ENCODE measurements at regions not wholly inside any gene's neighbourhood (a gene's known extent, or its start where the extent isn't known, plus 50 kb on each side); places are given as distances from the start of the nearest gene placed in this dataset.
A peak's percentile ranks its signal among the peaks of the same experiment; 100 is the strongest.

DNA sequence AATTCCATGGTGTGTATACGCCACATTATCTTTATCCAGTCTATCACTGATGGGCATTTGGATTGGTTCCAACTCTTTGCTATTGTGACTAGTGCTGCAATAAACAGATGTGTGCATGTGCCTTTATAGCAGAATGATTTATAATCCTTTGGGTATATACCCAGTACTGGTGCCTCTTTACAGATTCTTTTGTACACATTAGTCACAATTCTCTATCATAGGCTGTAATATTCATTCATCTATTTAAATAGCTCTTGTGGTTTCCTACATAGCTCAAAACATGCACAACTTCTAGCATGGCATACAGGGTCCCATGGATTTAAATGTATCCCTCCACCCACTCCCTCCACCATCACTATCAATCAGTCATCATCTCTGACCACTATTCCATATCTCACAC is 324.1 kb upstream of the CADM2 start (continued):
- no peak for TF ChIP-seq BCL11A (IDR thresholded peaks at IDR 0.05; ENCODE audit: low read depth in 2 of 2, low read length in 2 of 2)

DNA sequence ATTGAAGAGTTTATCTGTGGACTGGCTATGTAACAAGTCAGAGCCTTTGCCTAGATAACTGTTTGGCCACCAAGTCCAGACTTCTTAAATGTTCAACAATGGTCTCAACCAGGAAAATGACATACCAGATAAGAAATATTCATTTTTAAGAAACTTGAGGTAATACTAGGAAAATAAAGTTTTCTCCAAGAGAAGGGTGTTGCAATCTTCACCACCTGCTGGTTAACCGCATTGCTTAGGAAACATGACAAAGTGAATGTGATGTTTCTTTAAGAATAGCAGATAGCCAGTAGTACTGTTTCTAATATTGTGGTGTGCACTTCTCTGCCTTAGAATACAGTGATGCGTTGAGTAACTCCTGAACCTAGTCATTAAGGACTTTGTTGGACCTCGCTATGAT is 321.5 kb upstream of the CADM2 start:
- Histone ChIP-seq H3K27me3 (replicated peaks in 1 of 4; ENCODE audit: control insufficient read depth in 3 of 4, extremely low read depth in 1 of 4, insufficient read depth in 3 of 4, low read length in 3 of 4) (no peaks in the 10 kb centered on the region), H3K23ac (ENCODE audit: insufficient read length) (no peak overlapping the region), H3K27ac (ENCODE audit: low read depth, low read length) (no peak overlapping the region), H3K18ac (ENCODE audit: extremely low read depth, low read length) (no peak overlapping the region), H4K8ac (ENCODE audit: extremely low read depth, insufficient read depth, low read length) (no peak overlapping the region), H3K9me3 (ENCODE audit: insufficient read depth in 2 of 2, low read depth in 1 of 2, low read length in 1 of 2) (no peaks in the 10 kb centered on the region), H2BK12ac (ENCODE audit: low read depth, low read length) (no peak overlapping the region), H3K4me1 (replicated peaks in 1 of 4; ENCODE audit: control insufficient read depth in 3 of 4, insufficient read depth in 4 of 4, low read length in 3 of 4) (no peaks in the 10 kb centered on the region), H3K23me2 (ENCODE audit: low read depth, low read length) (no peaks in the 10 kb centered on the region), H3K4me2 (ENCODE audit: insufficient read depth in 1 of 2, low read depth in 2 of 2, low read length in 2 of 2) (no peak overlapping the region), H3K4me3 (ENCODE audit: extremely low read depth in 1 of 4, insufficient read depth in 2 of 4, low read depth in 3 of 4, low read length in 4 of 4) (no peak overlapping the region), H2BK15ac (ENCODE audit: low read length) (no peak overlapping the region), H2BK120ac (replicated peaks; ENCODE audit: low read depth, low read length) (no peak overlapping the region), H2BK5ac (ENCODE audit: low read depth, low read length) (no peak overlapping the region), H3K4ac (replicated peaks; ENCODE audit: insufficient read length, low read depth, low read length) (no peak overlapping the region), H2AK5ac (ENCODE audit: low read depth, low read length) (no peak overlapping the region), H4K5ac (ENCODE audit: insufficient read length, low read depth, low read length) (no peak overlapping the region), H3K14ac (ENCODE audit: insufficient read length) (no peak overlapping the region), H3K36me3 (ENCODE audit: control insufficient read depth in 2 of 4, insufficient read depth in 4 of 4, low read length in 3 of 4) (no peaks in the 10 kb centered on the region), H3K79me2 (ENCODE audit: control insufficient read depth in 1 of 2, insufficient read depth in 2 of 2, low read length in 2 of 2) (no peaks in the 10 kb centered on the region), H3K79me1 (ENCODE audit: low read depth, low read length) (no peaks in the 10 kb centered on the region), H3K9ac (replicated peaks in 1 of 4; ENCODE audit: extremely low read depth in 1 of 4, low read depth in 3 of 4, low read length in 3 of 4) (peak overlapping the region in 1 of 4 experiments; percentile 8; a peak in 1 of 7 replicates), H3K56ac (replicated peaks; ENCODE audit: insufficient read length, low read depth, low read length) (no peak overlapping the region), H4K91ac (replicated peaks; ENCODE audit: insufficient read length, low read length) (no peak overlapping the region), H2BK20ac (ENCODE audit: low read length) (no peak overlapping the region), H4K20me1 (replicated peaks in 1 of 2; ENCODE audit: control insufficient read depth in 1 of 2, insufficient read depth in 2 of 2, low read length in 2 of 2) (no peaks in the 10 kb centered on the region), H2AFZ (ENCODE audit: low read length) (no peak overlapping the region)
- DNase-seq (ENCODE audit: low read depth in 1 of 2, low spot score in 2 of 2), result no peak
- CTCF ChIA-PET (ENCODE audit: partially characterized antibody), result no interaction called here
- FAIRE-seq, result no peak
- WGBS, 2 experiments (ENCODE audit: extremely low coverage in 1 of 2, insufficient coverage in 1 of 2, insufficient read length in 1 of 2, insufficient replicate concordance in 2 of 2, low coverage in 1 of 2, low lambda C conversion rate in 2 of 2, missing lambda C conversion rate in 1 of 2), result 88% methylated on average over 3 of the region's 3 CpGs; no CpG with 5 or more reads in 1 of the 2 experiments
- POLR2A ChIA-PET (ENCODE audit: partially characterized antibody), result no interaction called here
- TF ChIP-seq CEBPB (IDR thresholded peaks at IDR 0.05; ENCODE audit: low read depth, low read length) (peak; percentile 81), SP2 (IDR thresholded peaks at IDR 0.05; ENCODE audit: low read length) (no peak)
